Astrocyte of the cerebellum (primary cell): ENCODE measurements at regions not wholly inside any gene's neighbourhood (a gene's known extent, or its start where the extent isn't known, plus 50 kb on each side); places are given as distances from the start of the nearest gene placed in this dataset.

Experiments used
- DNase-seq: peaks from one replicate; pipeline ENCODE4 v3.0.0-alpha.2; 2011; ENCODE audit warnings: low read depth
- H3K4me3 ChIP-seq: 2 replicates; pipeline ENCODE4 v1.5.1; 2011; ENCODE audit warnings: mild to moderate bottlenecking, low read depth, low read length, moderate library complexity
- in situ Hi-C: cut with HindIII; loops from 2 replicates; pipeline ENCODE4 v1.10.0; 2017; ENCODE audit warnings: low sequenced_read_pairs
- TF ChIP-seq, protein P1 (sequence below): IDR thresholded peaks from 2 replicates; pipeline ENCODE4 v1.5.1; 2012; ENCODE audit warnings: low read length, low read depth, moderate library complexity, mild to moderate bottlenecking; ENCODE audit errors: missing control alignments

DNA sequence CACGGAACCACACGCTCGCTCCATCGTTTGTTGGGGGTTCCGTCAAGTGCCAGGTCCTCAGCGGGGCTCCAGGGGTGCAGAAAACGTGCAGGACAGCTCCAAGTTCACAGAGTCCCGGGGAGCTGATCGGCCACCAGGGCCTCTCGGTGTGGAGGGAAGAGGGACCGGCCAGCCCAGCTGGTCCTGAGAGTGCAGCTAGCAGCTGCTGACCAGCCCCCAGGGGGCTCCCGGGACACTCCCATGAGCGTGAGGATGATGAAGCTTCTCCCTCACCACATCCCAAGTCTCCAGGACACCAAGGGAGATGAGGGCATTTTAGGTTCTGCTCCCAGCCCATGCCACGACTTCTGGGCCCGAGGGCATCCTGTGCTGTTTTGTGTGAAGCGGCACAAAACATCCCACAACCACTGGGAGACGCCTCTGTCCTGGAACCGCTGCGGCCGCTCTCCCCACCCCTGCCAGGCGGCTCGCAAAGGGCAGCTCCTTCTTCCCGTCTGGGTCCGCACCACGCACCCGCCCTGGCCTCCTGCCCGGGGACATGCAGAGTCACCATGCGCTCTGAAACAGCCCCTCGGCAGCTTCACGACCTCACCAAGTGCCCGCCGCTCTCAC lies 67.5 kb upstream of the IRX4 start:
- no peak for DNase-seq
- H3K4me3 ChIP-seq, result no peak overlapping the region
- TF ChIP-seq, protein P1, sequence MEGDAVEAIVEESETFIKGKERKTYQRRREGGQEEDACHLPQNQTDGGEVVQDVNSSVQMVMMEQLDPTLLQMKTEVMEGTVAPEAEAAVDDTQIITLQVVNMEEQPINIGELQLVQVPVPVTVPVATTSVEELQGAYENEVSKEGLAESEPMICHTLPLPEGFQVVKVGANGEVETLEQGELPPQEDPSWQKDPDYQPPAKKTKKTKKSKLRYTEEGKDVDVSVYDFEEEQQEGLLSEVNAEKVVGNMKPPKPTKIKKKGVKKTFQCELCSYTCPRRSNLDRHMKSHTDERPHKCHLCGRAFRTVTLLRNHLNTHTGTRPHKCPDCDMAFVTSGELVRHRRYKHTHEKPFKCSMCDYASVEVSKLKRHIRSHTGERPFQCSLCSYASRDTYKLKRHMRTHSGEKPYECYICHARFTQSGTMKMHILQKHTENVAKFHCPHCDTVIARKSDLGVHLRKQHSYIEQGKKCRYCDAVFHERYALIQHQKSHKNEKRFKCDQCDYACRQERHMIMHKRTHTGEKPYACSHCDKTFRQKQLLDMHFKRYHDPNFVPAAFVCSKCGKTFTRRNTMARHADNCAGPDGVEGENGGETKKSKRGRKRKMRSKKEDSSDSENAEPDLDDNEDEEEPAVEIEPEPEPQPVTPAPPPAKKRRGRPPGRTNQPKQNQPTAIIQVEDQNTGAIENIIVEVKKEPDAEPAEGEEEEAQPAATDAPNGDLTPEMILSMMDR, result no peak
- in situ Hi-C loops, result no loop called here

DNA sequence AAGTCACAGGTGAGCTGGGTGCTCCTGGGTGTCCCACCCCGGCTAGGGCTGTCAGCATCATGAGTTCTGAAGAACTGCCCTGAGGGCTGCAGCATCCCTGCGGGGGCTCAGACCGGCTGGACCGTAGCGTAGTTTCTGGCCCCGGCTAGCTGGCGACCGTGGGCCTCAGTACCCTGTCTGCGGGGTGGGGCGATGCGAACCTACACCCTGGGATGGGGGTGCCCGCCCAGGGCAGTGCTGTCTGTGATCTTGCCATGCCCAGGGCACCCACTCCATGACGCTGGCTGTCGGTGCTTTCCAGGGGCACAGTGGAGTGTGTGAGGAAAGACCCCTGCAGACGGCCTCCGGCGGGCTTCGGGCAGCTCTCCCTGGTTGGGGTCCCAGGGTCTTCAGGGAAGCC lies 66.5 kb upstream of the IRX4 start:
- in situ Hi-C loops, result no loop called here
- TF ChIP-seq, protein P1, result no peak
- H3K4me3 ChIP-seq, result no peak overlapping the region
- no peak for DNase-seq

DNA sequence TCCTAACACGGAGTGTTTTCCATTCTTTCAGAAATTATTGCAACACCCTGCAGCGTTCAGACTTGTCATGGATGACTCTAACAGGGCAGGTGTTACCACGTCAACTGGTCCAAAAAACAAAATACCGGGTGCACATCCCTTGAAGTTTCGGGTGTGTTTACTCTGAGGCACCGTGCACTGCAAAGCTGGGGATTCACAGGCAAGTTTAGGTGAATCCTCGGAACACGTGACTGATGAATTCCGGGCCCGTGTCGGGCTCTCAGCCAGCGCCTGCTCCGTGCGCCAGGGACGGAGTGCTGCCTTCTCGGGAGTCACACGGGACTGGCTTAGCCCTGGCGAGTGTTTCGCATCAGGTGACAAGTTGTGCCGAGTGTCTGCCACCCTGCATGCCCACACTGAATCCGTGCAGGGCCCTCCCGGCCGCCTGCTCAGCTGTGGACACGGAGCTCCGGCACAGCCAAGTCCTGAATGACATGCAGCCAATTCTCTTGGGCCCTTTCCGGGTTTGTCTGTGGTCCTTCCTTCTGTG lies 66.0 kb upstream of the IRX4 start:
- TF ChIP-seq, protein P1, result no peak
- no peak for DNase-seq
- in situ Hi-C loops, result no loop called here
- H3K4me3 ChIP-seq, result no peak overlapping the region

- H3K4me3 ChIP-seq, result no peak overlapping the region
- TF ChIP-seq, protein P1, result no peak
- in situ Hi-C loops, result no loop called here
- no peak for DNase-seq
These were observed 65.4 kb upstream of the IRX4 start for GRCh38 chr5:1948111-1948510.

GRCh38 chr5:1946776-1947175 lies 64.1 kb upstream of the IRX4 start:
- no peak overlapping the region for H3K4me3 ChIP-seq
- in situ Hi-C loops, result no loop called here
- DNase-seq, result no peak
- TF ChIP-seq, protein P1, result no peak

DNA sequence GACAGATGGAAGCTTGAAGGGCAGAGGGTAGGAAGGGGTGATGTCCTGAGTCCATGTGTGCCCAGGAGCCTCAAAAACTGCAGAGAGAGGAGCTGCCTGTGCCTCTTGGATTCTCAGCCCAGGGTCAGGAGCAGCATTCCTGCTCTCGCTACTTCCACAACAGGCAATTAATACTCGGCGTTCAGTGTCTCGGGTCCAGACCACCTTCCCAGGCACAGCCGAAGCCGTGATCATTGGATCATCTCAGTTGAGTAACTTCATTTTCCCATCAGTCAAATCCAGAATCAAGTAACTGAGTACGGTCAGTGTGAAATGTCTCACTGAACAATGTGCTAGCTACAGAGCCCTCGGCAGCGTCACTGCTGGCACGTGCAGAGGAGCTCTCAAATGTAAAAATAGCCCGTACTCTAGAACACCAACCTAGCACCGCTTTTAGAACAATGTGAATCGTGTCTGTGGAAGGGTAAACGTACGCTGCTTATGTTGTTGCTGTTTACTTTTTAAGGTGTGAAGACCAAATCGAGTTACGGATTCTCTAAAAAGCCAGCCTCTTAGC lies 63.5 kb upstream of the IRX4 start:
- in situ Hi-C loops, result no loop called here
- TF ChIP-seq, protein P1, result no peak
- DNase-seq, result no peak
- no peak overlapping the region for H3K4me3 ChIP-seq
